Muscle of leg (tissue), 3 donors: ENCODE measurements at regions not wholly inside any gene's neighbourhood (a gene's known extent, or its start where the extent isn't known, plus 50 kb on each side); places are given as distances from the start of the nearest gene placed in this dataset.

Experiments
- DNase-seq: peaks from one replicate; pipeline ENCODE4 v3.0.0; 2013
- H3K27ac ChIP-seq: one replicate; pipeline ENCODE4 v1.5.1; 2013; ENCODE audit warnings: mild to moderate bottlenecking, low read length, control low read depth
- H3K27me3 ChIP-seq: one replicate; pipeline ENCODE4 v1.6.1; 2013; ENCODE audit warnings: low read length; ENCODE audit not compliant: control insufficient read depth, insufficient read depth
- H3K36me3 ChIP-seq: one replicate; pipeline ENCODE4 v1.6.1; 2013; ENCODE audit warnings: low read length; ENCODE audit not compliant: control insufficient read depth, insufficient read depth
- H3K4me1 ChIP-seq: one replicate; pipeline ENCODE4 v1.6.1; 2013; ENCODE audit warnings: low read length; ENCODE audit not compliant: control insufficient read depth, insufficient read depth
- H3K4me3 ChIP-seq: one replicate; pipeline ENCODE4 v1.5.1; 2013; ENCODE audit warnings: low read length, control low read depth
- H3K9me3 ChIP-seq: replicated peaks from 2 replicates; pipeline ENCODE4 v1.6.1; 2013; ENCODE audit warnings: low read depth, low read length; ENCODE audit not compliant: control insufficient read depth
- WGBS: methylation state at CpG from one replicate; pipeline ENCODE4 v1.1.5; 2013; ENCODE audit warnings: missing lambda C conversion rate; ENCODE audit not compliant: insufficient coverage; 5-methylcytosine and 5-hydroxymethylcytosine counted together

- Histone ChIP-seq H3K27ac (no peak overlapping the region), H3K4me1 (no peaks in the 10 kb centered on the region), H3K9me3 (no peaks in the 10 kb centered on the region), H3K27me3 (no peaks in the 10 kb centered on the region), H3K4me3 (no peak overlapping the region), H3K36me3 (no peaks in the 10 kb centered on the region)
- DNase-seq = peak; percentile 23
- WGBS = 75% methylated on average over 6 of the region's 9 CpGs
These were observed 371.8 kb upstream of the POU3F1 start for GRCh38 chr1:38418195-38419030.

GRCh38 chr1:38403667-38404066 is 357.1 kb upstream of the POU3F1 start:
- Histone ChIP-seq H3K4me3 (no peak overlapping the region), H3K36me3 (no peaks in the 10 kb centered on the region), H3K9me3 (peaks cover 11% of the 10 kb centered on the region), H3K27me3 (no peaks in the 10 kb centered on the region), H3K27ac (no peak overlapping the region), H3K4me1 (no peaks in the 10 kb centered on the region)
- DNase-seq = no peak
- WGBS = 63% methylated on average over 2 of the region's 2 CpGs

GRCh38 chr1:38402230-38402815 is 355.7 kb upstream of the POU3F1 start:
- H3K27me3 ChIP-seq = no peaks in the 10 kb centered on the region
- no CpG with 5 or more reads among the region's 2 CpGs for WGBS
- no peaks in the 10 kb centered on the region for H3K4me1 ChIP-seq
- DNase-seq = no peak
- H3K4me3 ChIP-seq = no peak overlapping the region
- H3K36me3 ChIP-seq = no peaks in the 10 kb centered on the region
- H3K27ac ChIP-seq = no peak overlapping the region
- peaks cover 11% of the 10 kb centered on the region for H3K9me3 ChIP-seq

GRCh38 chr1:38396606-38397005 is 350.0 kb upstream of the POU3F1 start:
- no CpG with 5 or more reads among the region's 1 CpG for WGBS
- no peaks in the 10 kb centered on the region for H3K27me3 ChIP-seq
- H3K4me1 ChIP-seq = no peaks in the 10 kb centered on the region
- H3K4me3 ChIP-seq = no peak overlapping the region
- peaks cover 6% of the 10 kb centered on the region for H3K9me3 ChIP-seq
- H3K36me3 ChIP-seq = no peaks in the 10 kb centered on the region
- no peak for DNase-seq
- H3K27ac ChIP-seq = no peak overlapping the region

- Histone ChIP-seq H3K36me3 (no peaks in the 10 kb centered on the region), H3K9me3 (peaks cover 6% of the 10 kb centered on the region), H3K4me3 (no peak overlapping the region), H3K4me1 (no peaks in the 10 kb centered on the region), H3K27me3 (no peaks in the 10 kb centered on the region), H3K27ac (no peak overlapping the region)
- no peak for DNase-seq
These were observed 347.7 kb upstream of the POU3F1 start for GRCh38 chr1:38394303-38394702.

- WGBS = no CpG with 5 or more reads among the region's 2 CpGs
- no peaks in the 10 kb centered on the region for H3K36me3 ChIP-seq
- H3K4me3 ChIP-seq = no peak overlapping the region
- no peaks in the 10 kb centered on the region for H3K27me3 ChIP-seq
- H3K4me1 ChIP-seq = no peaks in the 10 kb centered on the region
- no peak for DNase-seq
- H3K27ac ChIP-seq = no peak overlapping the region
- H3K9me3 ChIP-seq = peaks cover 6% of the 10 kb centered on the region
These were observed 346.3 kb upstream of the POU3F1 start for GRCh38 chr1:38392861-38393260.

- 72% methylated on average over 2 of the region's 8 CpGs for WGBS
- no peaks in the 10 kb centered on the region for H3K4me1 ChIP-seq
- H3K9me3 ChIP-seq = no peaks in the 10 kb centered on the region
These were observed 334.7 kb upstream of the POU3F1 start for GRCh38 chr1:38381256-38381655.

GRCh38 chr1:38376577-38376976 is 330.0 kb upstream of the POU3F1 start:
- WGBS = no CpG with 5 or more reads among the region's 2 CpGs
- Histone ChIP-seq H3K27ac (no peak overlapping the region), H3K4me1 (no peaks in the 10 kb centered on the region), H3K9me3 (peaks cover 12% of the 10 kb centered on the region), H3K36me3 (no peaks in the 10 kb centered on the region), H3K27me3 (no peaks in the 10 kb centered on the region), H3K4me3 (no peak overlapping the region)
- DNase-seq = no peak

More at GRCh38 chr1:38381256-38381655, 334.7 kb upstream of the POU3F1 start:
- no peak for DNase-seq
- Histone ChIP-seq H3K36me3 (no peaks in the 10 kb centered on the region), H3K27me3 (no peaks in the 10 kb centered on the region), H3K27ac (no peak overlapping the region), H3K4me3 (no peak overlapping the region)

- Histone ChIP-seq H3K4me3 (no peak overlapping the region), H3K27ac (no peak overlapping the region), H3K36me3 (no peaks in the 10 kb centered on the region), H3K27me3 (peaks cover 2% of the 10 kb centered on the region), H3K9me3 (peaks cover 12% of the 10 kb centered on the region), H3K4me1 (no peaks in the 10 kb centered on the region)
- 40% methylated on average over 1 of the region's 1 CpG for WGBS
- DNase-seq = no peak
These were observed 328.4 kb upstream of the POU3F1 start for GRCh38 chr1:38375035-38375434.

GRCh38 chr1:38371505-38371844 is 324.9 kb upstream of the POU3F1 start:
- no CpG with 5 or more reads among the region's 1 CpG for WGBS
- DNase-seq = no peak
- no peak overlapping the region for H3K4me3 ChIP-seq
- peaks cover 12% of the 10 kb centered on the region for H3K9me3 ChIP-seq
- H3K27ac ChIP-seq = no peak overlapping the region
- no peaks in the 10 kb centered on the region for H3K36me3 ChIP-seq
- H3K4me1 ChIP-seq = no peaks in the 10 kb centered on the region
- peaks cover 2% of the 10 kb centered on the region for H3K27me3 ChIP-seq
